Endothelial cell of umbilical vein (primary cell): ENCODE measurements at regions not wholly inside any gene's neighbourhood (a gene's known extent, or its start where the extent isn't known, plus 50 kb on each side); places are given as distances from the start of the nearest gene placed in this dataset.

ENCODE experiments used
- BruUV-seq: library from RNA; stranded (reverse); fragments of 400-500 nt; replicated peaks from 2 replicates; lab custom pipeline; 2021; lab: Mats Ljungman, UMichigan
- CTCF ChIA-PET: fragments of 300-600, 350-600 bp; sonication (Branson Sonifier 250); formaldehyde crosslinking; loops from one replicate; lab custom pipeline; 2021; ENCODE audit warnings: antibody characterized with exemption, inconsistent platforms; lab: Charles Lee
- POLR2A ChIA-PET: fragments of 300-600, 350-600 bp; sonication (Branson Sonifier 250); formaldehyde crosslinking; loops from one replicate; lab custom pipeline; 2021; ENCODE audit warnings: antibody characterized with exemption, inconsistent platforms; lab: Charles Lee
- DNase-seq: peaks from one replicate; pipeline ENCODE4 v3.0.0-alpha.2; 2011; ENCODE audit warnings: low read depth, low spot score
- FAIRE-seq: peaks from 2 replicates; lab custom pipeline; 2011; peaks lifted over from hg19 to GRCh38; lab: Jason Lieb, UNC
- H2AFZ ChIP-seq: 2 replicates; pipeline ENCODE4 v1.6.0; 2012; ENCODE audit warnings: low read depth, low read length, control low read depth, inconsistent platforms
- H3K27ac ChIP-seq: 2 replicates; pipeline ENCODE4 v1.5.1; 2011; ENCODE audit warnings: low read depth, mild to moderate bottlenecking, control low read depth, low read length, moderate library complexity; ENCODE audit not compliant: insufficient read depth
- H3K27me3 ChIP-seq, 2 experiments: 2 replicates each; pipeline versions ENCODE4 v1.6.0 to v1.6.1; 2011; ENCODE audit warnings: low read length in 2 of 2, mixed read lengths in 1 of 2; ENCODE audit not compliant: control insufficient read depth in 2 of 2, insufficient read depth in 2 of 2
- H3K36me3 ChIP-seq, 2 experiments: 2 replicates in 1 of 2; 3 replicates in 1 of 2; pipeline ENCODE4 v1.5.1; 2011; ENCODE audit warnings: low read length in 2 of 2, mild to moderate bottlenecking in 1 of 2, moderate library complexity in 1 of 2; ENCODE audit not compliant: control insufficient read depth in 2 of 2, insufficient read depth in 2 of 2; ENCODE audit errors: extremely low read depth in 1 of 2
- H3K4me1 ChIP-seq: 3 replicates; pipeline ENCODE4 v1.5.1; 2011; ENCODE audit warnings: mild to moderate bottlenecking, low read length; ENCODE audit not compliant: control insufficient read depth, insufficient read depth; ENCODE audit errors: extremely low read depth
- H3K4me2 ChIP-seq: 2 replicates; pipeline ENCODE4 v1.6.1; 2011; ENCODE audit warnings: low read length, control low read depth, mixed read lengths; ENCODE audit not compliant: insufficient read depth
- H3K4me3 ChIP-seq, 3 experiments: fragments of 200-600 bp in 1 of 3; sonication (generic), shearing (Covaris generic) in 1 of 3; replicated peaks in 1 of 3; 2 replicates each; pipeline ENCODE4 v1.5.1; 2011 to 2016; ENCODE audit warnings: control low read depth in 3 of 3, low read length in 3 of 3, mild to moderate bottlenecking in 2 of 3, inconsistent platforms in 1 of 3, low read depth in 1 of 3, moderate library complexity in 1 of 3; ENCODE audit not compliant: insufficient read depth in 1 of 3
- H3K79me2 ChIP-seq: 2 replicates; pipeline ENCODE4 v1.6.0; 2012; ENCODE audit warnings: low read length, inconsistent platforms; ENCODE audit not compliant: control insufficient read depth, insufficient read depth
- H3K9ac ChIP-seq: replicated peaks from 2 replicates; pipeline ENCODE3; 2011; ENCODE audit warnings: low read length, control low read depth; ENCODE audit not compliant: insufficient read depth; ENCODE audit errors: extremely low read depth
- H3K9me1 ChIP-seq: replicated peaks from 3 replicates; pipeline ENCODE4 v1.6.0; 2011; ENCODE audit warnings: mild to moderate bottlenecking, low read length; ENCODE audit not compliant: control insufficient read depth, insufficient read depth; ENCODE audit errors: extremely low read depth
- H3K9me3 ChIP-seq: replicated peaks from 2 replicates; pipeline ENCODE4 v1.5.1; 2012; ENCODE audit warnings: low read length, inconsistent platforms; ENCODE audit not compliant: control insufficient read depth, insufficient read depth
- H4K20me1 ChIP-seq: replicated peaks from 2 replicates; pipeline ENCODE3; 2011; ENCODE audit warnings: mild to moderate bottlenecking, low read length; ENCODE audit not compliant: control insufficient read depth, insufficient read depth; ENCODE audit errors: extremely low read depth
- CTCF ChIP-seq, 2 donors: IDR thresholded peaks; 1 replicate in 1 of 2; 2 replicates in 1 of 2; pipeline ENCODE4 v1.5.1; 2011; ENCODE audit warnings: low read length in 2 of 2, mild to moderate bottlenecking in 2 of 2, moderate library complexity in 2 of 2, control low read depth in 1 of 2, inconsistent platforms in 1 of 2, low read depth in 1 of 2; ENCODE audit not compliant: insufficient read depth in 1 of 2; ENCODE audit errors: extremely low read depth in 1 of 2
- EZH2 ChIP-seq: IDR thresholded peaks from 2 replicates; pipeline ENCODE4 v1.6.1; 2012; ENCODE audit warnings: borderline replicate concordance, low read depth, mild to moderate bottlenecking, moderate library complexity, low read length, inconsistent platforms; ENCODE audit not compliant: severe bottlenecking
- FOS ChIP-seq: IDR thresholded peaks from 2 replicates; pipeline ENCODE4 v1.6.1; 2011; ENCODE audit warnings: mild to moderate bottlenecking, low read length, moderate library complexity, borderline replicate concordance; ENCODE audit not compliant: insufficient read depth
- GATA2 ChIP-seq: IDR thresholded peaks from 2 replicates; pipeline ENCODE4 v1.7.0; 2011; ENCODE audit warnings: low read depth, mild to moderate bottlenecking, moderate library complexity, mixed read lengths, low read length; ENCODE audit not compliant: insufficient read length, insufficient read depth
- JUN ChIP-seq: IDR thresholded peaks from 2 replicates; pipeline ENCODE4 v1.6.1; 2011; ENCODE audit warnings: borderline replicate concordance, low read depth; ENCODE audit not compliant: insufficient read length, insufficient read depth
- MYC ChIP-seq: IDR thresholded peaks from one replicate; pipeline ENCODE4 v1.6.1; 2011; ENCODE audit warnings: mild to moderate bottlenecking, low read depth, low read length
- POLR2A ChIP-seq: IDR thresholded peaks from 2 replicates; pipeline ENCODE4 v1.6.1; 2012; ENCODE audit warnings: low read depth, mild to moderate bottlenecking, control low read depth, low read length
- POLR2AphosphoS5 ChIP-seq: IDR thresholded peaks from 2 replicates; pipeline ENCODE4 v1.6.1; 2012; ENCODE audit warnings: low read depth, mild to moderate bottlenecking, control low read depth, low read length, moderate library complexity; ENCODE audit not compliant: insufficient read depth
- dilution Hi-C: fragments of 300-500 bp; cut with MboI; formaldehyde crosslinking; loops from one replicate; pipeline ENCODE4 v1.15.0; 2019; ENCODE audit warnings: low sequenced_read_pairs; ENCODE audit not compliant: extremely low pct_ligation_motif_present
- intact Hi-C: fragments of 100-400 bp; cut with micrococcal nuclease; formaldehyde crosslinking; loops from one replicate; pipeline ENCODE4 v1.10.0; 2022
- TF ChIP-seq, protein P1 (sequence below): IDR thresholded peaks from 2 replicates; pipeline ENCODE4 v1.6.1; 2011; ENCODE audit not compliant: insufficient read depth, insufficient read length

GRCh38 chr15:62771234-62771633 is 271.3 kb upstream of the TPM1 start:
- Histone ChIP-seq H3K9ac (no peak overlapping the region), H3K27ac (no peak overlapping the region), H3K9me3 (no peaks in the 10 kb centered on the region), H3K36me3 (no peaks in the 10 kb centered on the region), H3K27me3 (no peaks in the 10 kb centered on the region), H4K20me1 (no peaks in the 10 kb centered on the region), H3K79me2 (no peaks in the 10 kb centered on the region), H3K4me1 (no peaks in the 10 kb centered on the region), H3K9me1 (no peaks in the 10 kb centered on the region), H3K4me2 (no peak overlapping the region), H3K4me3 (no peak overlapping the region), H2AFZ (no peak overlapping the region)
- intact Hi-C loops: no loop called here
- DNase-seq (no peak), FAIRE-seq (no peak)
- POLR2A ChIA-PET: no interaction called here
- CTCF ChIA-PET: interaction anchor here (1.6 kb wide), 1 partner anchor 29 kb away, joined by 4 read pairs; no protein-coding TSS in a partner anchor
- dilution Hi-C loops: no loop called here
- no TSS peak for BruUV-seq
- TF ChIP-seq MYC: no peak
- TF ChIP-seq JUN: no peak
- no peak for TF ChIP-seq EZH2
- no peak for TF ChIP-seq POLR2A
- TF ChIP-seq POLR2AphosphoS5: no peak

DNA sequence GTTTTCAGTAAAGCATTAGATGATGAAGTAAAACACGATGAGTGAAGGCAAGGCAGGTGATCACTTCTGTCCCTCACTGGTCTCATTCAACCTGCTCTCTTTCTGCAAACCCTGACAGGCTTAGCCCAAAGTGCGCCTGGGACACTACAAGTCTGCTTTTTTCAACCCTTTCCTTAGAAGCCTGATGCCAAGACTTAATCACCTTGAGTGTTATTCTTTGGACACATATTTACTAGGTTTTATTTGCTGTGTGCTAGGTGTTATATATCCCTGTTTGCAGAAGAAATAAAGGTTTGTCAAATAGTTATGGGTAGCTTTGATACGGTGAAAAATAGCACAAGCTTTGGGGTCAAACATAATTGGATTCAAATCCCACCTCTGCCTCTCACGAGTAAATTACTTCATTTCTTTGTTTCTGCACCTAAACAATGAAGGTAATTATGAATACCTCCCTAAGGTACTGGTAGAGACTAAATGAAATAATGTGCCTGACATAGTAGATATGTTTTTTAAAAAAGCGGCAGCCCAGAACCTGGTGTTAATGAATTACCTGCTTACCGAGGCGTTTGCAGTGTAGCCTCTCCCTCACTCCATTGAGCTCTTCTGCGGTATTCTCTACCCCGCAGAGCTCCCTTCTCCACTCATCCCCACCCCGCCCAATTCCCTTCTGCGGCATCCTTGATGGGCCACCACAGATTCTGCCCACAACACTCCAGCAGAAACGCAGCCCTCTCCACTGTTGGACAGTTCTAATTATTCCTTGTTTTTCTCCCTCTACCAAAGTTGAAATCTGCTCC is 269.0 kb upstream of the TPM1 start:
- H3K9me3 ChIP-seq: no peaks in the 10 kb centered on the region
- intact Hi-C loops: no loop called here
- H3K9ac ChIP-seq: no peak overlapping the region
- H3K36me3 ChIP-seq: no peaks in the 10 kb centered on the region
- DNase-seq (no peak), FAIRE-seq (no peak)
- no peaks in the 10 kb centered on the region for H3K27me3 ChIP-seq
- no TSS peak for BruUV-seq
- dilution Hi-C loops: no loop called here
- no peak overlapping the region for H2AFZ ChIP-seq
- no peaks in the 10 kb centered on the region for H3K79me2 ChIP-seq
- ChIA-PET CTCF (interaction anchor here (1.0 kb wide), 1 partner anchor 9 kb away, joined by 3 read pairs; no protein-coding TSS in a partner anchor), POLR2A (no interaction called here)
- H3K4me1 ChIP-seq: no peaks in the 10 kb centered on the region
- no peak overlapping the region for H3K27ac ChIP-seq
- TF ChIP-seq POLR2AphosphoS5 (no peak), JUN (no peak), MYC (no peak), CTCF (IDR thresholded peaks at IDR 0.05; ENCODE audit: extremely low read depth in 1 of 2, insufficient read depth in 1 of 2, low read depth in 1 of 2, low read length in 2 of 2) (no peak), EZH2 (no peak), FOS (no peak), GATA2 (no peak), POLR2A (no peak)
- TF ChIP-seq, protein P1, sequence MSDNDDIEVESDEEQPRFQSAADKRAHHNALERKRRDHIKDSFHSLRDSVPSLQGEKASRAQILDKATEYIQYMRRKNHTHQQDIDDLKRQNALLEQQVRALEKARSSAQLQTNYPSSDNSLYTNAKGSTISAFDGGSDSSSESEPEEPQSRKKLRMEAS: no peak
- no peak overlapping the region for H3K4me2 ChIP-seq
- H4K20me1 ChIP-seq: no peaks in the 10 kb centered on the region
- H3K4me3 ChIP-seq: no peak overlapping the region
- no peaks in the 10 kb centered on the region for H3K9me1 ChIP-seq
